GM10266 (cell line): ENCODE measurements at regions not wholly inside any gene's neighbourhood (a gene's known extent, or its start where the extent isn't known, plus 50 kb on each side); places are given as distances from the start of the nearest gene placed in this dataset.

Experiments used
- DNase-seq: peaks from one replicate; pipeline ENCODE4 v3.0.0; 2012; ENCODE audit errors: extremely low spot score
- CTCF ChIP-seq: IDR thresholded peaks from 2 replicates; pipeline ENCODE4 v1.5.1; 2012; ENCODE audit warnings: mild to moderate bottlenecking, low read depth; ENCODE audit not compliant: control insufficient read depth, insufficient read depth; ENCODE audit errors: missing control alignments

GRCh38 chr11:122440811-122441665, 214.5 kb upstream of the UBASH3B start:
- no peak for TF ChIP-seq CTCF
- DNase-seq, result no peak

- no peak for TF ChIP-seq CTCF
Measured at GRCh38 chr11:122439866-122440810, 215.4 kb upstream of the UBASH3B start.

GRCh38 chr11:122436188-122436555, 219.3 kb upstream of the UBASH3B start:
- TF ChIP-seq CTCF, result no peak
- DNase-seq, result no peak

More at GRCh38 chr11:122439866-122440810, 215.4 kb upstream of the UBASH3B start:
- no peak for DNase-seq

- no peak for DNase-seq
- TF ChIP-seq CTCF, result no peak
Measured at GRCh38 chr11:122435540-122436187, 219.9 kb upstream of the UBASH3B start.

- no peak for TF ChIP-seq CTCF
- DNase-seq, result no peak
Measured at GRCh38 chr11:122434786-122435185, 220.7 kb upstream of the UBASH3B start.

- DNase-seq, result no peak
- TF ChIP-seq CTCF, result no peak
Measured at GRCh38 chr11:122430490-122430889, 225.0 kb upstream of the UBASH3B start.

- no peak for TF ChIP-seq CTCF
- no peak for DNase-seq
Measured at GRCh38 chr11:122426073-122426472, 229.4 kb upstream of the UBASH3B start.
